ENCODE measurements at regions not wholly inside any gene's neighbourhood (a gene's known extent, or its start where the extent isn't known, plus 50 kb on each side); places are given as distances from the start of the nearest gene placed in this dataset.

- Histone ChIP-seq H3K9me3 (ENCODE audit: severe bottlenecking) (no peaks in the 10 kb centered on the region), H3K27ac (no peak overlapping the region), H3K27me3 (ENCODE audit: insufficient read depth, low read depth, severe bottlenecking) (peaks cover 15% of the 10 kb centered on the region), H3K4me3 (ENCODE audit: low read depth, low read length) (no peak overlapping the region), H3K36me3 (no peaks in the 10 kb centered on the region)
- no peak for DNase-seq
- TF ChIP-seq CTCF (IDR thresholded peaks at IDR 0.05; ENCODE audit: low read depth, low read length): no peak
These were observed 250.8 kb upstream of the LRFN5 start for GRCh38 chr14:41355866-41356265.

- H3K27me3 ChIP-seq (ENCODE audit: insufficient read depth, low read depth, severe bottlenecking): peaks cover 8% of the 10 kb centered on the region
- DNase-seq: no peak
- no peaks in the 10 kb centered on the region for H3K36me3 ChIP-seq
- H3K27ac ChIP-seq: no peak overlapping the region
- H3K4me3 ChIP-seq (ENCODE audit: low read depth, low read length): no peak overlapping the region
- H3K9me3 ChIP-seq (ENCODE audit: severe bottlenecking): no peaks in the 10 kb centered on the region
- no peak for TF ChIP-seq CTCF (IDR thresholded peaks at IDR 0.05; ENCODE audit: low read depth, low read length)
These were observed 256.2 kb upstream of the LRFN5 start for GRCh38 chr14:41350476-41350875.

- H3K4me3 ChIP-seq (ENCODE audit: low read depth, low read length): no peak overlapping the region
- H3K27ac ChIP-seq: no peak overlapping the region
- H3K27me3 ChIP-seq (ENCODE audit: insufficient read depth, low read depth, severe bottlenecking): peaks cover 8% of the 10 kb centered on the region
- no peaks in the 10 kb centered on the region for H3K36me3 ChIP-seq
- no peak for DNase-seq
- H3K9me3 ChIP-seq (ENCODE audit: severe bottlenecking): no peaks in the 10 kb centered on the region
- no peak for TF ChIP-seq CTCF (IDR thresholded peaks at IDR 0.05; ENCODE audit: low read depth, low read length)
These were observed 257.3 kb upstream of the LRFN5 start for GRCh38 chr14:41349289-41349910.

- Histone ChIP-seq H3K9me3 (ENCODE audit: severe bottlenecking) (no peaks in the 10 kb centered on the region), H3K4me3 (ENCODE audit: low read depth, low read length) (no peak overlapping the region), H3K27me3 (ENCODE audit: insufficient read depth, low read depth, severe bottlenecking) (peaks cover 3% of the 10 kb centered on the region), H3K36me3 (no peaks in the 10 kb centered on the region), H3K27ac (no peak overlapping the region)
- DNase-seq: no peak
- no peak for TF ChIP-seq CTCF (IDR thresholded peaks at IDR 0.05; ENCODE audit: low read depth, low read length)
These were observed 262.8 kb upstream of the LRFN5 start for GRCh38 chr14:41343857-41344256.

- Histone ChIP-seq H3K27ac (no peak overlapping the region), H3K36me3 (no peaks in the 10 kb centered on the region), H3K27me3 (ENCODE audit: insufficient read depth, low read depth, severe bottlenecking) (no peaks in the 10 kb centered on the region), H3K4me3 (ENCODE audit: low read depth, low read length) (no peak overlapping the region), H3K9me3 (ENCODE audit: severe bottlenecking) (no peaks in the 10 kb centered on the region)
- no peak for DNase-seq
- no peak for TF ChIP-seq CTCF (IDR thresholded peaks at IDR 0.05; ENCODE audit: low read depth, low read length)
These were observed 293.5 kb upstream of the LRFN5 start for GRCh38 chr14:41313196-41313595.

- H3K36me3 ChIP-seq: no peaks in the 10 kb centered on the region
- H3K4me3 ChIP-seq (ENCODE audit: low read depth, low read length): no peak overlapping the region
- no peak overlapping the region for H3K27ac ChIP-seq
- TF ChIP-seq CTCF (IDR thresholded peaks at IDR 0.05; ENCODE audit: low read depth, low read length): no peak
- no peak for DNase-seq
- H3K9me3 ChIP-seq (ENCODE audit: severe bottlenecking): no peaks in the 10 kb centered on the region
- peaks cover 5% of the 10 kb centered on the region for H3K27me3 ChIP-seq (ENCODE audit: insufficient read depth, low read depth, severe bottlenecking)
These were observed 303.2 kb upstream of the LRFN5 start for GRCh38 chr14:41303506-41303905.

All from WERI-Rb-1 (cell line).